K562 (cell line): ENCODE measurements at regions not wholly inside any gene's neighbourhood (a gene's known extent, or its start where the extent isn't known, plus 50 kb on each side); places are given as distances from the start of the nearest gene placed in this dataset.

ENCODE experiments used
- ATAC-seq: fragments of 200-7000 bp; cut with Tn5 transposase; 3 replicates; pipeline ENCODE4 v1.9.1; 2020; ENCODE audit warnings: moderate library complexity
- BruUV-seq: library from RNA; stranded (reverse); fragments of 400-500 nt; replicated peaks from 2 replicates; lab custom pipeline; 2021; lab: Mats Ljungman, UMichigan
- CTCF ChIA-PET: fragments of 300-600 bp; formaldehyde crosslinking; extraction: SDS; loops from one replicate; lab custom pipeline; 2021; ENCODE audit warnings: low intra/inter-chr PET ratio; lab: Yijun Ruan, JAX
- POLR2A ChIA-PET: fragments of 300-600, 350-650 bp; sonication (Branson Sonifier 250); formaldehyde crosslinking; extraction: SDS; loops from one replicate; lab custom pipeline; 2021; ENCODE audit warnings: antibody characterized with exemption, inconsistent platforms; lab: Yijun Ruan, JAX
- DNase-seq, 4 experiments: peaks; one replicate each; pipeline versions ENCODE4 v3.0.0 to v3.0.0-alpha.2; 2011 to 2018; ENCODE audit warnings: low spot score in 3 of 4, mixed read lengths in 3 of 4; ENCODE audit errors: extremely low read depth in 1 of 4
- FAIRE-seq: peaks from 2 replicates; lab custom pipeline; 2011; peaks lifted over from hg19 to GRCh38; lab: Jason Lieb, UNC
- H2AFZ ChIP-seq: 2 replicates; pipeline ENCODE4 v1.6.0; 2011; ENCODE audit warnings: low read depth, low read length, control low read depth, inconsistent platforms
- H3K27ac ChIP-seq: fragments of 200-600 bp; 3 replicates; pipeline ENCODE4 v1.8.0; 2011; ENCODE audit warnings: low read depth, mild to moderate bottlenecking, control low read depth, inconsistent platforms, low read length, moderate library complexity, mixed read lengths; ENCODE audit errors: extremely low read depth
- H3K27me3 ChIP-seq, 2 experiments: fragments of 300-600 bp in 1 of 2; 2 replicates in 1 of 2; 3 replicates in 1 of 2; pipeline versions ENCODE4 v1.6.0 to v1.8.0; 2011; ENCODE audit warnings: inconsistent platforms in 2 of 2, low read length in 2 of 2, mild to moderate bottlenecking in 1 of 2, mixed read lengths in 1 of 2, moderate library complexity in 1 of 2; ENCODE audit not compliant: control insufficient read depth in 2 of 2, insufficient read depth in 2 of 2
- H3K36me3 ChIP-seq: fragments of 300-600 bp; 3 replicates; pipeline ENCODE4 v1.8.0; 2011; ENCODE audit warnings: mild to moderate bottlenecking, low read length, inconsistent platforms; ENCODE audit not compliant: control insufficient read depth, insufficient read depth
- H3K4me1 ChIP-seq, 2 experiments: fragments of 200-600 bp in 1 of 2; replicated peaks in 1 of 2; 2 replicates in 1 of 2; 3 replicates in 1 of 2; pipeline versions ENCODE4 v1.5.1 to v1.8.0; 2011; ENCODE audit warnings: inconsistent platforms in 2 of 2, low read length in 2 of 2, mild to moderate bottlenecking in 1 of 2, mixed read lengths in 1 of 2, moderate library complexity in 1 of 2; ENCODE audit not compliant: control insufficient read depth in 2 of 2, insufficient read depth in 2 of 2
- H3K4me2 ChIP-seq: 2 replicates; pipeline ENCODE4 v1.6.1; 2011; ENCODE audit warnings: low read length, control low read depth, inconsistent platforms, mixed read lengths; ENCODE audit not compliant: insufficient read depth
- H3K4me3 ChIP-seq: fragments of 200-600 bp; sonication (generic), shearing (Covaris generic); 2 replicates; pipeline ENCODE4 v1.5.1; 2016; ENCODE audit warnings: control low read depth, inconsistent platforms
- H3K79me2 ChIP-seq: fragments of 200-600 bp; 3 replicates; pipeline ENCODE4 v1.8.0; 2011; ENCODE audit warnings: low read length, inconsistent platforms; ENCODE audit not compliant: control insufficient read depth, insufficient read depth
- H3K9ac ChIP-seq, 2 experiments: 2 replicates each; pipeline versions ENCODE4 v1.6.0 to v1.6.1; 2011; ENCODE audit warnings: low read depth in 2 of 2, low read length in 2 of 2, control low read depth in 1 of 2, inconsistent platforms in 1 of 2, mild to moderate bottlenecking in 1 of 2, mixed read lengths in 1 of 2; ENCODE audit not compliant: insufficient read depth in 1 of 2
- H3K9me1 ChIP-seq: one replicate; pipeline ENCODE4 v1.6.0; 2011; ENCODE audit warnings: inconsistent platforms, mild to moderate bottlenecking, low read length, moderate library complexity; ENCODE audit not compliant: control insufficient read depth, insufficient read depth
- H3K9me3 ChIP-seq: replicated peaks from 2 replicates; pipeline ENCODE4 v1.5.1; 2011; ENCODE audit warnings: low read depth, low read length, inconsistent platforms; ENCODE audit not compliant: control insufficient read depth, insufficient read depth
- H4K20me1 ChIP-seq: replicated peaks from 2 replicates; pipeline ENCODE4 v1.6.1; 2011; ENCODE audit warnings: low read length, inconsistent platforms, mixed read lengths; ENCODE audit not compliant: control insufficient read depth, insufficient read depth
- BRF1 ChIP-seq: IDR thresholded peaks from 3 replicates; pipeline ENCODE4 v1.6.1; 2011; ENCODE audit warnings: borderline replicate concordance, mild to moderate bottlenecking; ENCODE audit not compliant: insufficient read length; ENCODE audit errors: extremely low read depth
- CREBBP ChIP-seq: IDR thresholded peaks from one replicate; pipeline ENCODE4 v1.6.1; 2012; ENCODE audit warnings: low read depth, mild to moderate bottlenecking, control low read depth, inconsistent platforms, low read length
- ETS2 ChIP-seq: IDR thresholded peaks from 2 replicates; pipeline ENCODE4 v1.6.1; 2016; ENCODE audit warnings: borderline replicate concordance, missing genetic modification characterization, mild to moderate bottlenecking, moderate library complexity, missing compliant biosample characterization; ENCODE audit not compliant: poor library complexity, severe bottlenecking
- HDAC3 ChIP-seq: fragments of 450-650 bp; IDR thresholded peaks from 2 replicates; pipeline ENCODE4 v1.6.1; 2018; ENCODE audit warnings: borderline replicate concordance, mild to moderate bottlenecking, moderate library complexity; ENCODE audit not compliant: partially characterized antibody
- HOXB6 ChIP-seq: fragments of 250-450 bp; sonication (Bioruptor Pico); IDR thresholded peaks from 2 replicates; pipeline ENCODE4 v1.5.1; 2022; ENCODE audit warnings: mild to moderate bottlenecking, borderline replicate concordance
- MTA3 ChIP-seq: fragments of 450-650 bp; formaldehyde crosslinking; IDR thresholded peaks from 2 replicates; pipeline ENCODE4 v1.6.1; 2017; ENCODE audit warnings: mild to moderate bottlenecking, borderline replicate concordance
- NCOA2 ChIP-seq, 2 experiments: fragments of 450-650 bp; IDR thresholded peaks; 2 replicates each; pipeline ENCODE4 v1.6.1; 2018; ENCODE audit warnings: mild to moderate bottlenecking in 2 of 2, moderate library complexity in 1 of 2; ENCODE audit not compliant: partially characterized antibody in 2 of 2
- NFXL1 ChIP-seq: fragments of 450-650 bp; formaldehyde crosslinking; IDR thresholded peaks from 2 replicates; pipeline ENCODE4 v1.4.0; 2021; ENCODE audit warnings: mild to moderate bottlenecking
- RHOXF2B ChIP-seq: fragments of 250-450 bp; sonication (Bioruptor Pico); conservative IDR thresholded peaks from 2 replicates; pipeline ENCODE4 v1.5.1; 2021
- SMC3 ChIP-seq: conservative IDR thresholded peaks from 2 replicates; pipeline ENCODE4 v1.6.1; 2011; ENCODE audit warnings: low read depth, low read length, improper control_type of control experiment; ENCODE audit not compliant: insufficient read depth
- ZBTB17 ChIP-seq: fragments of 450-650 bp; formaldehyde crosslinking; IDR thresholded peaks from 2 replicates; pipeline ENCODE4 v1.4.0; 2020; ENCODE audit warnings: mild to moderate bottlenecking
- ZNF134 ChIP-seq: fragments of 250-450 bp; sonication (Bioruptor Pico); conservative IDR thresholded peaks from 2 replicates; pipeline ENCODE4 v1.4.0; 2020
- ZNF184 ChIP-seq: sonication (generic); formaldehyde crosslinking; IDR thresholded peaks from 2 replicates; pipeline ENCODE4 v1.5.0; 2020; ENCODE audit warnings: missing genetic modification reagents
- ZNF24 ChIP-seq: fragments of 450-650 bp; IDR thresholded peaks from 2 replicates; pipeline ENCODE4 v1.6.1; 2016
- WGBS: fragments of 100-300 bp; shearing (Covaris generic); methylation state at CpG from one replicate; pipeline ENCODE4 v1.1.6; 2016; ENCODE audit warnings: low coverage, mixed read lengths; ENCODE audit not compliant: insufficient coverage; ENCODE audit errors: missing lambda C conversion rate; 5-methylcytosine and 5-hydroxymethylcytosine counted together
- in situ Hi-C: fragments of 300-500 bp; cut with MboI; formaldehyde crosslinking; loops from 4 replicates; pipeline ENCODE4 v1.15.0; 2018; ENCODE audit warnings: inconsistent platforms, mixed read lengths
- intact Hi-C: fragments of 100-400 bp; cut with micrococcal nuclease; formaldehyde crosslinking; loops from 2 replicates; pipeline ENCODE4 v1.14.2; 2022

DNA sequence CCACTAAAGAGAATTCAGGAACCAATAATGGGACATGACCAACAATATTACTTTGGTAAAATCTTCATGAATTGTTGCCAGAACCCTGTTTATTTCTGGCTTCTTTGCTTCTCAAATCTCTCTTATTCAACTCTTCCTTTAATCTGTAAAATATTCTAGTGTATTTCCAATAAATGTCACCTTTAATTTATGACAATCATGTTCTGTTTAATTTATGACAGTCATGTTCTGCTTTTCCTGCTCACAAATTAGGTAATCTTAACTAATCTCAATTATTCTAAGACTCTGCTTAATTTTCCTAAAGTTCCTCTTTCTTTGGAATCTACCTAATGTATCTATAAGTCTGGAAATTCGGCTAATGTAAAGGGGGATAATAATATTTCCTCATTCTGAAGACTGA, 847.6 kb upstream of the KLHL1 start:
- no peaks in the 10 kb centered on the region for H4K20me1 ChIP-seq
- 0% methylated on average over 1 of the region's 1 CpG for WGBS
- ChIA-PET CTCF (no interaction called here), POLR2A (no interaction called here)
- ATAC-seq (no peak), DNase-seq (no peak), FAIRE-seq (no peak)
- no peaks in the 10 kb centered on the region for H3K9me3 ChIP-seq
- H3K27ac ChIP-seq = no peak overlapping the region
- no peaks in the 10 kb centered on the region for H3K27me3 ChIP-seq
- no peaks in the 10 kb centered on the region for H3K36me3 ChIP-seq
- H3K9ac ChIP-seq = no peak overlapping the region
- TF ChIP-seq RHOXF2B (CRISPR knock-in tag) (no peak), HDAC3 (no peak), SMC3 (no peak), NCOA2 (IDR thresholded peaks at IDR 0.05; ENCODE audit: partially characterized antibody in 2 of 2) (no peak), HOXB6 (CRISPR knock-in tag) (no peak), ZBTB17 (CRISPR knock-in tag) (no peak)
- H3K4me2 ChIP-seq = no peak overlapping the region
- no peaks in the 10 kb centered on the region for H3K79me2 ChIP-seq
- no TSS peak for BruUV-seq
- no peaks in the 10 kb centered on the region for H3K9me1 ChIP-seq
- no peaks in the 10 kb centered on the region for H3K4me1 ChIP-seq
- intact Hi-C loops (no loop called here), in situ Hi-C loops (no loop called here)
- no peak overlapping the region for H2AFZ ChIP-seq
- no peak overlapping the region for H3K4me3 ChIP-seq

DNA sequence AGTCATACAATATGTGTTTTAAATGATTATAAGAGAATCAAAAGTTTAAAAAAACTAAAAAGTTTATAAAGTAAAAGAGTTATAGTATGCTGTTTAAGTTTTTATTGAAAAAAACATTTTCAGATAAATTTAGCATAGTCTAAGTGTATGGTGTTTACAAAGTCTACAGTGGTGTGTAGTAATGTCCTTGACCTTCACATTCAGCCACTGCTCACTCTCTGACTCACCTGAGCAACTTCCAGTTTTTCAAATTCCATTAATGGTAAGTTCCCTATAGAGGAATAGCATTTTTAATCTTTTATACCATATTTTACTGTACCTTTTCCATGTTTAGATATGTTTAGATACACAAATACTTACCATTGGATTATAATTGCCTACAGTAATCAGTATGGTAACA, 842.4 kb upstream of the KLHL1 start:
- no TSS peak for BruUV-seq
- DNase-seq (no peak), ATAC-seq (no peak), FAIRE-seq (no peak)
- intact Hi-C loops = no loop called here
- no peak overlapping the region for H3K27ac ChIP-seq
- no peak overlapping the region for H2AFZ ChIP-seq
- ChIA-PET POLR2A (no interaction called here), CTCF (no interaction called here)
- no peaks in the 10 kb centered on the region for H3K9me1 ChIP-seq
- H3K4me3 ChIP-seq = no peak overlapping the region
- no peaks in the 10 kb centered on the region for H3K4me1 ChIP-seq
- H3K36me3 ChIP-seq = no peaks in the 10 kb centered on the region
- H3K9ac ChIP-seq = no peak overlapping the region
- H3K4me2 ChIP-seq = no peak overlapping the region
- no peaks in the 10 kb centered on the region for H4K20me1 ChIP-seq
- no peaks in the 10 kb centered on the region for H3K27me3 ChIP-seq
- H3K9me3 ChIP-seq = no peaks in the 10 kb centered on the region
- in situ Hi-C loops = no loop called here
- TF ChIP-seq ZNF184 (CRISPR knock-in tag) (no peak), ZNF24 (no peak), CREBBP (no peak), ETS2 (tag) (no peak), ZNF134 (CRISPR knock-in tag) (no peak), NFXL1 (no peak), MTA3 (no peak), BRF1 (no peak)
- H3K79me2 ChIP-seq = no peaks in the 10 kb centered on the region
